B cell (primary cell): ENCODE measurements at regions not wholly inside any gene's neighbourhood (a gene's known extent, or its start where the extent isn't known, plus 50 kb on each side); places are given as distances from the start of the nearest gene placed in this dataset.

Experiments
- ATAC-seq: fragments of 200-7000 bp; cut with Tn5 transposase; one replicate; pipeline ENCODE4 v1.10.0; 2021; ENCODE audit warnings: low read depth, mild to moderate bottlenecking, moderate number of reproducible peaks, moderate library complexity
- CTCF ChIA-PET: fragments of 350-600 bp; sonication (Branson Sonifier 250); formaldehyde crosslinking; loops from one replicate; lab custom pipeline; 2021; ENCODE audit warnings: antibody characterized with exemption, inconsistent platforms; lab: Charles Lee
- POLR2A ChIA-PET: fragments of 350-600 bp; sonication (Branson Sonifier 250); formaldehyde crosslinking; loops from one replicate; lab custom pipeline; 2021; ENCODE audit warnings: antibody characterized with exemption; lab: Charles Lee
- DNase-seq: peaks from one replicate; pipeline ENCODE4 v3.0.0; 2013
- H2AFZ ChIP-seq: 2 replicates; pipeline ENCODE4 v1.6.1; 2012; ENCODE audit warnings: mild to moderate bottlenecking, low read depth, low read length; ENCODE audit not compliant: insufficient read depth, poor library complexity, severe bottlenecking
- H3K27ac ChIP-seq, 2 donors: 1 replicate in 1 of 2; 2 replicates in 1 of 2; pipeline ENCODE4 v1.5.1; 2012 to 2013; ENCODE audit warnings: low read length in 2 of 2, mild to moderate bottlenecking in 2 of 2, moderate library complexity in 1 of 2
- H3K27me3 ChIP-seq, 4 experiments: fragments of 200-600 bp in 1 of 4; sonication (generic) in 1 of 4; replicated peaks in 1 of 4; 1 replicate in 2 of 4; 2 replicates in 2 of 4; pipeline versions ENCODE4 v1.6.1 to v1.7.0; 2013 to 2016; ENCODE audit warnings: low read length in 3 of 4, mild to moderate bottlenecking in 2 of 4, mixed read lengths in 1 of 4, moderate library complexity in 1 of 4; ENCODE audit not compliant: insufficient read depth in 4 of 4, control insufficient read depth in 3 of 4; ENCODE audit errors: control extremely low read depth in 1 of 4
- H3K36me3 ChIP-seq, 2 experiments: replicated peaks in 1 of 2; 1 replicate in 1 of 2; 2 replicates in 1 of 2; pipeline versions ENCODE4 v1.6.1 to v1.7.1; 2013; ENCODE audit warnings: low read length in 1 of 2; ENCODE audit not compliant: insufficient read depth in 2 of 2, control insufficient read depth in 1 of 2; ENCODE audit errors: control extremely low read depth in 1 of 2, extremely low read depth in 1 of 2
- H3K4me1 ChIP-seq, 2 donors: fragments of 200-600 bp in 1 of 2; sonication (generic) in 1 of 2; 1 replicate in 1 of 2; 2 replicates in 1 of 2; pipeline versions ENCODE4 v1.5.1 to v1.6.1; 2013 to 2017; ENCODE audit warnings: low read length in 2 of 2; ENCODE audit not compliant: control insufficient read depth in 2 of 2, insufficient read depth in 2 of 2
- H3K4me2 ChIP-seq: replicated peaks from 2 replicates; pipeline ENCODE3; 2012; ENCODE audit warnings: mild to moderate bottlenecking, low read depth, low read length; ENCODE audit not compliant: poor library complexity, severe bottlenecking
- H3K4me3 ChIP-seq, 5 experiments: fragments of 200-600 bp in 1 of 5; sonication (generic) in 1 of 5; 1 replicate in 3 of 5; 2 replicates in 2 of 5; pipeline versions ENCODE4 v1.5.1 to v1.7.0; 2011 to 2016; ENCODE audit warnings: low read length in 4 of 5, mild to moderate bottlenecking in 4 of 5, low read depth in 2 of 5, control low read depth in 1 of 5, moderate library complexity in 1 of 5; ENCODE audit not compliant: insufficient read depth in 1 of 5; ENCODE audit errors: control extremely low read depth in 1 of 5, extremely low read depth in 1 of 5
- H3K79me2 ChIP-seq: fragments of 200-600 bp; sonication (generic); one replicate; pipeline ENCODE4 v1.6.0; 2016; ENCODE audit warnings: low read length; ENCODE audit not compliant: control insufficient read depth, insufficient read depth
- H3K9ac ChIP-seq: fragments of 200-600 bp; sonication (generic); 2 replicates; pipeline ENCODE4 v1.6.1; 2017; ENCODE audit warnings: mild to moderate bottlenecking, low read length, moderate library complexity
- H3K9me3 ChIP-seq, 3 donors: one replicate each; pipeline versions ENCODE4 v1.6.1 to v1.7.1; 2013; ENCODE audit warnings: low read length in 2 of 3; ENCODE audit not compliant: control insufficient read depth in 2 of 3, insufficient read depth in 1 of 3; ENCODE audit errors: control extremely low read depth in 1 of 3
- H4K20me1 ChIP-seq: 2 replicates; pipeline ENCODE4 v1.6.0; 2012; ENCODE audit warnings: mild to moderate bottlenecking, low read length; ENCODE audit not compliant: insufficient read depth, control insufficient read depth, poor library complexity, severe bottlenecking
- H3K27ac Mint-ChIP-seq: one replicate; pipeline ENCODE4 v1.8.0; 2021; ENCODE audit warnings: mixed read lengths
- H3K27me3 Mint-ChIP-seq: one replicate; pipeline ENCODE4 v1.8.0; 2021; ENCODE audit warnings: mixed read lengths
- H3K4me1 Mint-ChIP-seq: one replicate; pipeline ENCODE4 v1.8.0; 2021; ENCODE audit warnings: mixed read lengths
- H3K4me3 Mint-ChIP-seq: one replicate; pipeline ENCODE4 v1.8.0; 2021; ENCODE audit warnings: mixed read lengths
- H3K9me3 Mint-ChIP-seq: one replicate; pipeline ENCODE4 v1.8.0; 2022; ENCODE audit warnings: mixed read lengths; ENCODE audit not compliant: insufficient read depth
- CTCF ChIP-seq: fragments of 200-600 bp; IDR thresholded peaks from one replicate; pipeline ENCODE4 v1.8.0; 2022; ENCODE audit warnings: antibody characterized with exemption, mild to moderate bottlenecking
- EZH2 ChIP-seq: IDR thresholded peaks from 2 replicates; pipeline ENCODE4 v1.6.1; 2012; ENCODE audit warnings: borderline replicate concordance, low read depth, mild to moderate bottlenecking, moderate library complexity, low read length; ENCODE audit not compliant: insufficient read depth, poor library complexity, severe bottlenecking
- WGBS: methylation state at CpG from one replicate; pipeline ENCODE4 v1.1.5; 2013; ENCODE audit warnings: missing lambda C conversion rate; ENCODE audit not compliant: insufficient coverage; 5-methylcytosine and 5-hydroxymethylcytosine counted together
- intact Hi-C: fragments of 100-400 bp; cut with micrococcal nuclease; formaldehyde crosslinking; loops from one replicate; pipeline ENCODE4 v1.10.0; 2022

DNA sequence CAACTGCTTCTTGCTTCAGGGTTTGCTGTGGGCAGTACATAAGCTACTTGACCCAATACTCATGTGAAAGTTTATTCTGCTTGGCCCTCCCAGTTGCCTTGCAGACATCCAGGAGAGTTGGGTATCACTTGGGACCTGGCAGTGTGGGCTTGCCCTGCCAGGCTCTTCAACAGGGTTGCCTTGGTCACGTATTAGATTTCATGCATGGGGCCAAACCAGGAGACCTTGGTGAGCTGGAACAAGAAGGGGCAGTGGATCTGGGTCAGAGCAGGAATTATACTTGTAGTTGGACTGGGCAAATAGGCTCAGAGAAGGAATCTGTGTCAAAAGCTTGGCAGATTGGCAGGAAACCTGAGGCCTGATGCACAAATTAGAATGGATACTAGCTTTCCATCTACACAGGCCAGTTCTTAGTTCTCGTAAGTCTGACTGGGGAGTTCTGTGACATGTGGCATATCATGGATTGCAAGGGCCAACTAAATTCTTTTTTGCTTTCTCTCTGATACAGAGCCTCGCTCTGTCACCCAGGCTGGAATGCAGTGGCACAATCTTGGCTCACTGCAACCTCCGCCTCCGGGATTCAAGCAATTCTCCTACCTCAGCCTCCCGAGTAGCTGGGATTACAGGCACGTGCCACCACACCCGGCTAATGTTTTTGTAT is 192.6 kb upstream of the SERP2 start:
- H2AFZ ChIP-seq: no peak overlapping the region
- no peaks in the 10 kb centered on the region for H3K4me1 ChIP-seq
- Mint-ChIP-seq H3K27ac (no peak overlapping the region), H3K9me3 (no peaks in the 10 kb centered on the region), H3K4me1 (no peaks in the 10 kb centered on the region), H3K4me3 (no peak overlapping the region), H3K27me3 (peaks cover 6% of the 10 kb centered on the region)
- no peaks in the 10 kb centered on the region for H3K27me3 ChIP-seq
- no peak overlapping the region for H3K4me3 ChIP-seq
- H4K20me1 ChIP-seq: no peaks in the 10 kb centered on the region
- H3K36me3 ChIP-seq: no peaks in the 10 kb centered on the region
- H3K27ac ChIP-seq: no peak overlapping the region
- intact Hi-C loops: no loop called here
- TF ChIP-seq EZH2 (no peak), CTCF (no peak)
- no peak overlapping the region for H3K9ac ChIP-seq
- ChIA-PET POLR2A (no interaction called here), CTCF (no interaction called here)
- WGBS: 93% methylated on average over 7 of the region's 8 CpGs
- DNase-seq (no peak), ATAC-seq (no peak)
- peaks cover 0 to 4% (median 0%) of the 10 kb centered on the region in 3 donors for H3K9me3 ChIP-seq
- no peak overlapping the region for H3K4me2 ChIP-seq
- no peaks in the 10 kb centered on the region for H3K79me2 ChIP-seq

- intact Hi-C loops: no loop called here
- Histone ChIP-seq H3K9me3 (peaks cover 0 to 4% (median 0%) of the 10 kb centered on the region in 3 donors), H3K27me3 (no peaks in the 10 kb centered on the region), H2AFZ (no peak overlapping the region), H3K79me2 (no peaks in the 10 kb centered on the region), H3K36me3 (no peaks in the 10 kb centered on the region), H3K4me2 (no peak overlapping the region), H3K4me3 (no peak overlapping the region), H3K9ac (no peak overlapping the region), H3K4me1 (no peaks in the 10 kb centered on the region), H4K20me1 (no peaks in the 10 kb centered on the region), H3K27ac (no peak overlapping the region)
- CTCF ChIA-PET: no interaction called here
- ATAC-seq (no peak), DNase-seq (no peak)
- POLR2A ChIA-PET: no interaction called here
- no peaks in the 10 kb centered on the region for H3K4me1 Mint-ChIP-seq
- peaks cover 6% of the 10 kb centered on the region for H3K27me3 Mint-ChIP-seq
- H3K4me3 Mint-ChIP-seq: no peak overlapping the region
- TF ChIP-seq CTCF (no peak), EZH2 (no peak)
- no peak overlapping the region for H3K27ac Mint-ChIP-seq
- H3K9me3 Mint-ChIP-seq: no peaks in the 10 kb centered on the region
- WGBS: no CpG with 5 or more reads among the region's 2 CpGs
Measured at GRCh38 chr13:44181931-44182330, 191.7 kb upstream of the SERP2 start.
